ENCODE measurements at regions not wholly inside any gene's neighbourhood (a gene's known extent, or its start where the extent isn't known, plus 50 kb on each side); places are given as distances from the start of the nearest gene placed in this dataset.

GRCh38 chrX:38899650-38900049, 98.4 kb downstream of the MID1IP1 start:
- TF ChIP-seq ZNF274 (IDR thresholded peaks at IDR 0.05; ENCODE audit: low read depth, low read length), result no peak
- no peak overlapping the region for H3K4me3 ChIP-seq (ENCODE audit: low read length)

DNA sequence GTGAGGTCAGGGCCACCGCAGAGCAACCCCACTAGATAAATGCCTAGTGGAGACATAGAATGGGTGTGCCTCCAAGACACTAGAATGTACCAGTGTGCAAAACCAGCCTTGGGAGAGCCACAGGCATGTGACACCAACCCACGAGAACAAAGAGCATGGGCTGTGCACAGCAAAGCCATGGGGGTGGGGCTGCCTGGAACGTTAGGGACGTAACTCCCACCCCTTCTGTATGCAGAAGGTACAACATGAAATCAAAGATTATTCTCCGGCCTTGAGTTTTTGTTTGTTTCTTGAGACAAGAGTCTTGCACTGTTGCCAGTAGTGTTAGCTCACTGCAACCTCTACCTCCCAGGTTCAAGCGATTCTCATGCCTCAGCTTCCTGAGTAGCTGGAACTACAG, 99.5 kb downstream of the MID1IP1 start:
- no peak overlapping the region for H3K4me3 ChIP-seq (ENCODE audit: low read length)
- no peak for TF ChIP-seq ZNF274 (IDR thresholded peaks at IDR 0.05; ENCODE audit: low read depth, low read length)

DNA sequence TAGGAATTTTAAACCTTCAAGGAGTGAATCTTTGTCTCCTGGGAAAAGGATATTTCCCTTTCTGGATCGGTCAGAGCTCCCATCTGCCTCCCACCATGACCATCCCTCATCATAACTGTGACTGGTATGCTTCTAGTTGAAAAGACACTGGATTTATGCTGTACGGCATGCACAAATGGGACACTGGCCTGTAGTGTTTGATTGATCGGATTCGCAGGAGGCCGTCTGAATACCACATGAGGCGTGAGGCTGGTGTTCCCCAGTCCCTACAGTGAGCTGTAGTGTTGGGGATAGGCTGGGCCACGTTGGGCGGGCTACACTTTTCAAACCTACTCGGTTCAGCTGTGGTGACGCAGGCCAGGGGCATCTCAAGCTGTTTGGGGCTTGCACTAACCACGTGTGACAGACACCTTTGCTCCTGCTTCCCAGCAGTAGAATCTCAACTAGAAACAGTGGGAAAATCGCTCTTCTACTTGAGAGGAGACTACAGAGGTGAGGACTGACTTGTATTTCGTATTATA, 101.8 kb downstream of the MID1IP1 start:
- no peak for TF ChIP-seq ZNF274 (IDR thresholded peaks at IDR 0.05; ENCODE audit: low read depth, low read length)
- no peak overlapping the region for H3K4me3 ChIP-seq (ENCODE audit: low read length)

DNA sequence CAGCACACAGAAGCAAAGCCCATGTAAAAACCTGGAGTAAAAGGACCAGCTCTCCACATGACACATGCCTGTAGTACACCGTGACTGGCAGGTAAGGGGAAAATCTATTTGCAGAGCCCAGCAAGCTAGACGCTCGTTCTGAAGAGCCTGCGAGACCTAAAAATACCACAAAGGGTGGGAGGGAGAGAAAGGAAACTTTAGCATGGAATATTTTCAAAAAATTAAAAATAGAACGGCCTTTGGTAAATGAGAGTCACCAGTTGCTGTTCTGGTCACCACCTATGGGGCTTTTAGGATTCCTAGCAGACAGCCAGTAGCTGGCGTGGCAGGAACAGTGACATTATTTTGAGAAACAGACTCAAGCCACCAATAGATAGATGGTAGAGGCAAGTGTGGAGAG, 115.5 kb downstream of the MID1IP1 start:
- no peak for TF ChIP-seq ZNF274 (IDR thresholded peaks at IDR 0.05; ENCODE audit: low read depth, low read length)
- H3K4me3 ChIP-seq (ENCODE audit: low read length), result no peak overlapping the region

- TF ChIP-seq ZNF274 (IDR thresholded peaks at IDR 0.05; ENCODE audit: low read depth, low read length), result no peak
- H3K4me3 ChIP-seq (ENCODE audit: low read length), result no peak overlapping the region
These were observed 116.7 kb downstream of the MID1IP1 start for GRCh38 chrX:38917954-38918353.

- no peak overlapping the region for H3K4me3 ChIP-seq (ENCODE audit: low read length)
- no peak for TF ChIP-seq ZNF274 (IDR thresholded peaks at IDR 0.05; ENCODE audit: low read depth, low read length)
These were observed 117.9 kb downstream of the MID1IP1 start for GRCh38 chrX:38919202-38919601.

DNA sequence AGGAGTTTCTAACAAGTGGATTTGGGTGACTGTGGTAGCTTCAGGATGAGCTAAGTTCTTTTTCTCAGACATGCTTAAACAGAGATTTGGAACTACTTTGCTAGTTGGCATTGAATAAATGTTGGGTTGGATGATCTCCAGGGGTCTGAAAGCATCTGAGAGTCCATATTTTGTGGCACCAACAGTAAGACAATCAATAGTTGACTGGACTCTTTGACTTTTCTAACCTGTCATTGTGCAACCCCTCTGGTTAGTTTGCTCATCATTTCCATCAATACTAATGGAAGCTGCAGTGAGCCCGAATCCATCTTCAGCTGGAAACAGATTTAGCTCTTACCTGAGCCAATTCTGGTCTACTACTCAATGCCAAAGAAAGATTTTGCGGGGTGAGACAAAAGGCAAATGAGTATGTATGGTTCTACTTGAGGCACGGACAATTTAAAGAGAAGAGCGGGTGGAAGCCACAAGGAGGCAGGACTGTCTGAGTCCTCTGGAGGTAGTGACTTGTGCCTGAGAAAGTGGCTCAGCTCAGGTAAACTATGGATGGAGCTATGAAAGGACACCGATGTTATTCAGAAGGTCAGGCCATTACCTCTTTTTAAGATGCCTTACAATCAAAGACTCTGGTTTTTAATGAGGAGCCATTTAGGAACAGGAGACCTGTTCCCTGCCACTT, 118.7 kb downstream of the MID1IP1 start:
- no peak overlapping the region for H3K4me3 ChIP-seq (ENCODE audit: low read length)
- TF ChIP-seq ZNF274 (IDR thresholded peaks at IDR 0.05; ENCODE audit: low read depth, low read length), result no peak

DNA sequence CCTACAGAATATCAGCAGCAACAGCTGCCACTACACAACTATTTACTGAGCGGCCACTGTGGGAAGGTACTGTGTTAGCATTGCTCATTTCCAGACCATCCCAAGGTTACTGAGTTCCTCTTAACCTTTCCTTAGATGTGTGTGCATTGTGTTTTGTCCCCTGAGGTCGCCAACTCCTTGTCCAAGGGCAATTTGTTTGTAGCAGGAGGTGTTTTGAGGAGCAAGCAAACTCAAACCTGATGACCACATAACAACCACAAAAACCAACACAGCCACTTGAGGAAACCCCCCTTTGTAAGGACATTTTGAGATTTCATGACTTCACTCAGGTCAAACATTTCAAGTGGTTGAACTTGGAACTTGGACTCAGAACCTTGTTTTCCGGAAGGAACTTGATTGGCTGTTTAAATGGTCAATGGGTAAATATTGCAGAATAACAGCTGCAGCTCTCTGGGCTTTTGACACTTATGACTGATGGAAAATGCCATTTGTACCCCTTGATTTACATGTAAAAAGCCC, 122.3 kb downstream of the MID1IP1 start:
- no peak overlapping the region for H3K4me3 ChIP-seq (ENCODE audit: low read length)
- TF ChIP-seq ZNF274 (IDR thresholded peaks at IDR 0.05; ENCODE audit: low read depth, low read length), result no peak

DNA sequence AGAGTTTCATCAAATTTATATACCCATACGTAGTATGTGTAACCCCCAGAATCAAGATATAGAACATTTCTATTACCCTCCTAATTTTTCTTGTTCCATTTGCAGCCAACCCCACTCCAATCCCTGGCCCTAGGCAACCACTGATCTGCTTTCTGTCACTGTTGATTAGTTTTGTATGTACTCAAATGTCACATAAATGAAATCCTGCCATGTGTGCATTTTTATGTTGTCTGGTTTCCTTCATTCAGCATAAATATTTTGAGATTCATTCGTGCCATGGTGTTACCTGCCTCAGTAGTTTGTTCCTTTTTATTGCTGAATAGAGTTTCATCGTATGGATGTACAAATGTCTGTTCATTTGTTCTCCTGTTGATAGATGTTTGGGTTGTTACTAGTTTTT, 126.3 kb downstream of the MID1IP1 start:
- no peak overlapping the region for H3K4me3 ChIP-seq (ENCODE audit: low read length)
- no peak for TF ChIP-seq ZNF274 (IDR thresholded peaks at IDR 0.05; ENCODE audit: low read depth, low read length)

DNA sequence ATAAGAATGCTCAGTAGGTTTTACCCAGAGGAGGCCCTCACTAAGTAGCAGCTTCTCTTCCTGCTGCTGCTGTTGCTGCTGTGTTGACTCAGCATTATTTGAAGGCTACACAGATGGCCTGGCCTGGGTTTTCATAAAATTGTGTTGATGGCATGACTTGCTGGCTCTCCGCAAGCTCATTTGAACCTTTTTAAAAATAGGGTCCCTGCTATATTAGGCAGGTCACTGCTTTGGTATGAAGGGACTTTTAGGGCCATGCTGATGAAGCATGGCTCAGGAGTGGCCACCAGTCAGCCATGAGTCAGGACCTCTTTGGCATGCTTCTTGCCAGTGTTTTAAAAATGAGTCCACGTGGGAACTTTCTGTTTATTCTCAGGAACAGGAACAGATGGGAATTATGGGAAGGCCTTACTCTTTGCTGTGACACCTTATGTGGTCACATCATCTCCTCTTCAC, 128.7 kb downstream of the MID1IP1 start:
- no peak for TF ChIP-seq ZNF274 (IDR thresholded peaks at IDR 0.05; ENCODE audit: low read depth, low read length)

DNA sequence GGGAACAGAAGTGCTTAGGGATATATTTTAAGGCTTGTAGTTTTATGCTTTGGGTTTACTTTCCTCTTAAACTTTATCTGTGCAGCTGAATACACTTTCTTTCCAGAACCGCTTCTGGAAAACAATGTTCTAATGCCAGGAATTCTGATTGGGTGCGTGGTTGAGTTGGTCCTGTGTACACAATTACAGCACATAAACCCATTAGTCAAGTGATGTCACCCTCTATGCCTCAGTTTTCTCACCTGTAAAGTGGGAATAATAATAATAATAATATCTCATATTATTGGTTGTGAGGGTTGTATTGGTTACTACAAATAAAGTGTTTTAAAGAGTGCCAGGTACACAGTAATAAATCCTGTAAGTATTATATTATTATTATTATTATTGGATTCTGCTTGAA, 129.2 kb downstream of the MID1IP1 start:
- no peak for TF ChIP-seq ZNF274 (IDR thresholded peaks at IDR 0.05; ENCODE audit: low read depth, low read length)
- no peak overlapping the region for H3K4me3 ChIP-seq (ENCODE audit: low read length)

More for the DNA sequence above, 128.7 kb downstream of the MID1IP1 start:
- H3K4me3 ChIP-seq (ENCODE audit: low read length), result no peak overlapping the region

- TF ChIP-seq ZNF274 (IDR thresholded peaks at IDR 0.05; ENCODE audit: low read depth, low read length), result no peak
- no peak overlapping the region for H3K4me3 ChIP-seq (ENCODE audit: low read length)
These were observed 134.3 kb downstream of the MID1IP1 start for GRCh38 chrX:38935561-38935960.

DNA sequence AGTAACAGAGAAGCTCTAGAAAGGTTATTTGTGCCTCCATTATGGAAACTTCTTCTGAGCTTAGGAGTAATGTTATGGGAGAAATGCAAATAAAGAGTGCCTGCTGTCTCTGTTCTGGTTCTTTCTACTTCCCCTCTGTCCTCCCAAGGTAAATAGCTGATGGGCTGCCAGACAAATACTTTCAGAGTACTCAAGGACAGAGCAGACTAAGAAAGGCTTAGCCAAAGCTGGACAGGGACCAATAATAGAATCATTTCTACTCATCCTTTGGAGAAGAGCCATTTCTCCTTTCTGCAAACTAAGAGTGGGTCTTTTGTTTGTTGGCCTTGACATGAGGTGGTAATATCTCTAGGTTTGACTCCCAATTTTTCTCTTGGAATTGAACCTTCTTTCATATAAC, 136.1 kb downstream of the MID1IP1 start:
- TF ChIP-seq ZNF274 (IDR thresholded peaks at IDR 0.05; ENCODE audit: low read depth, low read length), result no peak
- H3K4me3 ChIP-seq (ENCODE audit: low read length), result no peak overlapping the region

DNA sequence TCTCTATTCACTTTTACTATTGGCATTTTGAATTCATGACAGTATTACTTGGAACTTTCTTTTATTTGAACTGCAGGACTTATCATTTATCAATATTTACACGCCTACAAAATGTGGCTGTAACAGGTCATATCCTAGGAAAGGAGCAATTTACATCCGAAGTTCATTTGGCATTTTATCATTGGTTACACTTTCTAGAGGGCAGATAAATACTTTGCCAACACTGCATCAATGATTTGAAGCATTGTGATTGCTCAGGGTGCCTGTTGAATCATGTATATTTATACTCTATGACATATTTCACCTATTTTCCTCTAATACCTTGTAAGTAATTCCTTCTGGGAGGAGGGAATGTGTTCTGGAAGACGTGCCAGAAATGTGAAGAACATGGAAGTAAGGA, 136.7 kb downstream of the MID1IP1 start:
- H3K4me3 ChIP-seq (ENCODE audit: low read length), result no peak overlapping the region
- TF ChIP-seq ZNF274 (IDR thresholded peaks at IDR 0.05; ENCODE audit: low read depth, low read length), result no peak

GRCh38 chrX:38939067-38939466, 137.8 kb downstream of the MID1IP1 start:
- H3K4me3 ChIP-seq (ENCODE audit: low read length), result no peak overlapping the region
- no peak for TF ChIP-seq ZNF274 (IDR thresholded peaks at IDR 0.05; ENCODE audit: low read depth, low read length)
